Embryonic facial prominence (tissue), 1 donor: ENCODE measurements at regions not wholly inside any gene's neighbourhood (a gene's known extent, or its start where the extent isn't known, plus 50 kb on each side); places are given as distances from the start of the nearest gene placed in this dataset.
"Not testable (repeated sequence)": the region's sequence is repeated elsewhere in the genome, so short reads cannot be mapped to it uniquely, and the experiment has no call there.

Experiments
- DNase-seq: peaks from one replicate; pipeline ENCODE4 v3.0.0-alpha.2; 2016; ENCODE audit errors: extremely low spot score

GRCh38 chr5:167259806-167260205 is 1031.6 kb upstream of the WWC1 start:
- DNase-seq, result no peak

DNA sequence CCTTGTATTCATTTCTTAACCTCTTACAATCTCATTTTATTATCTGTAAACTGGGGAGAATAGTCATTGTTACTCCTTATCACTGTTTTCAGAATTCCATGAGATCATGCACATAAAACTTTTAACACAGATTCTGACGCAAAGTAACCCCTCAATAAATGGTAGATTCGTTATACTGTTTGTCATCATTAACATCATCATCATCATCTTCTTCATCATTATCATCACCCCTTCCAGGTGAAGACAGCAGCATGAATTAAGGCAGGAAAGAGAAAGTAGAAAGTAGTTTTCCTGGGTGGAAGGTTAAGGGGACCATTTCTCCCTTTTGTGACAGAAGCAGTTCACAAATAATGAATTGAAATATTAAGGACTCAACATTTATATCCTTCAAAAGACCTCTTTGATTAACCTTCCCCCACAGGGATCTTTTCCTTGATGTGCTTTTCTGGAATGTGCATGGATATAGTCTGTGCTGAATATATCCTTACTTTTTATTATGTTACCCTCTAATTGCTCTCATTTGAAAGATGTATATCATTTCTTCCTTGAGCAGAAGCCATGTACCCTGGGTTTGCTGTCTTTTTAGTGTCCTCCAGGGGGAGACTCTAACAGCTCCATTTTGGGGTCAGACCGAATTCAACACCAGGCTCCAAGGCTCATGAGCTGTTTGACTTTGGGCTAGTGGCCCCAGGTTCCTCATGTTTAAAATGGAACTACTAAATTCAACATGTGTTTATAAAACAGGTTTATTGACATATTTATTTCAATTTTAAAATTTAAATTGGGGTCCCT is 1029.9 kb upstream of the WWC1 start:
- no peak for DNase-seq

GRCh38 chr5:167263185-167263584 is 1028.3 kb upstream of the WWC1 start:
- DNase-seq, result no peak

DNA sequence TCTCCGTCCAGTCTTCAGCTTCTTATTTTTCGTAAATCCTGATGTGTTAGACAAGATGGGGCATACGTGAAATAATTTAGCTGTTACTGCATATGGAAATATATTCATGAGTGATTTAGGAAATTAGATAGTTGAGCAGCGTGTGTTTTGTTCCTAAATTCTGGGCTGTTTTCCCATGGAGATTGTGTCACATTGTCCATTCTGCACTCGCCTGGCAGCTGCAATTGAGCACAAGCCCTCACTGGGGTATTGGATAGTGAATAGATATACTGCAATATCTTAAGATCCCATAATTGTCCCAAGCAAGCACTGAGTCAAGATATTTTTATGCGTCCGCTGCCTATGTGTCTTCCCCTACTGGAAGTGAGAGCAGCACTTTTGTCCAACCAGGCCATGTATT is 1027.1 kb upstream of the WWC1 start:
- no peak for DNase-seq

GRCh38 chr5:167268337-167268736 is 1023.1 kb upstream of the WWC1 start:
- no peak for DNase-seq

DNA sequence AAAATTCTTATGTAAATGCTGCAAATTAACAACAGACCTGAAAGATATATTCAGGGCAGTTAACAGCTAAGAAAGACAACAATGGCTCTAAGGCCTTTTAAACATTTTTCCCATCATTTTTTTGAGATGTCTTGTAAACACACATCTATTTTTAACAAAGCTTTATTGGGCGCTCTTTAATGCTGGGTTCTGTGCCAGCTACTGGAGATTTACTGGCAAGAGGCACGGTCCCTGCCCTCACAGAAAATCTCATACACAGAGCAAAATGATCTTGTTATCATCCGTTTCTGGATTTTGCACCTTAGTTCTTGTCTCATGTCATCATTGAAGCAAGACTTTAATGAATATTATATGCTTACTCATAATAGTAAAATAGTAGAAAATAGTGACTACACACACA is 1022.3 kb upstream of the WWC1 start:
- DNase-seq, result no peak

DNA sequence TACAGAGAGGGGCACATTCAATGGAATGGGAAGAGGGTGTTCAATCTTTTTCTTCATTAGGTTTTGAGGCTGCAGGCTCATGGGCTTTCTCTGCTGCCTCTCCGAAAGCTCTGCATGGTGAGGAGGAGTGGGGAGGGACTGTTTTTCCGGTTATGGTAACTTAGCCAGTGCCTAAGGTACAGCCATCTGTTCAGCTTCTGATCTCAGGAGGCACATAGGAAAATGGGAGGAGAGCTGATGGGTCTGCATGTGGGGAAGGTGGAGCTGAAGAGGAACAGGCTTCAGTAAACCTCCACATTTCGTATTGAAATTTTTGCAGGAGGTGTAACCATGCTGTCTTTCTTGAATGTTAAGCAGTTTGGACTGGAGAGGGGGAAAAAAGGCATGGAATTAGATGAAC is 1020.4 kb upstream of the WWC1 start:
- DNase-seq, result no peak

DNA sequence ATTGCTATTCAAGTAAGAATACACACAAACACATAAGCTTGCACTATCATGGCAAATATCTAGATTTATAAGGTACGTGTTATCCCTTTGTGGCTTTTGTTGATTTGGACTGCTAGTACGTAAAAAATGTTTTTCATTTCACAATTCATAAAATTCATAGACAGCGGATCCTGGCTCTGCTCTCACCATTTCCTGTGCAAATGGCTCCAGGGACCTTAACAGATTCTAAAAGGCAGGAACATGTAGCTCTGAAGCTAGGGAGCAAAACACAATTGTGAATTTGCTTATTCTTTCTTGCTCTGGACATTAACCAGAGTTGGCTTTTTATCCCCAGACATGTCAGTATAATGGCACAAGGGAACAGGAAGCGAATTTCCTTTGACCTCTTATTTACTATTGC is 1019.9 kb upstream of the WWC1 start:
- no peak for DNase-seq

- DNase-seq, result no peak
Observed at GRCh38 chr5:167280111-167280510, 1011.3 kb upstream of the WWC1 start.

GRCh38 chr5:167281925-167282324 is 1009.5 kb upstream of the WWC1 start:
- DNase-seq, result no peak

GRCh38 chr5:167283691-167284090 is 1007.8 kb upstream of the WWC1 start:
- DNase-seq, result no peak

- no peak for DNase-seq
Observed at GRCh38 chr5:167284222-167284890, 1007.1 kb upstream of the WWC1 start.

- no peak for DNase-seq
Observed at GRCh38 chr5:167285591-167285990, 1005.9 kb upstream of the WWC1 start.

DNA sequence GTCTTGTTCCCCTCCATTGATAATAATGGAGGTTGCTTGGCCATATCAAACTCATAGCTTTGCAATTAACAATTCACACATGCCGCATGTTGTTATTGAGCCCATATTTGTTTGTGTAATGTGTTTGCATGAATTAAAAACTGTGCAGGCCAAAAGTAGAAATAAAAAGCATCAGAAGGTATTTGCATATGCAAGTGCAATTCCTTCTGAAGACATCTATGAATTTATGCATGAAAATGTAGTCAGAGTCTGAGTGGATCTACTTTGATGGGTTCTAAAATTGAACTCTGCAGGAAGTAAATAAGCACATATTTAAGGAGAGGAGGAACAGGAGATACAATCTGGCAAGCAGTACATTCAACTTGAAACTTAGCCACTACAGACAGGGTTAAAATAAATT is 1004.6 kb upstream of the WWC1 start:
- DNase-seq, result no peak

DNA sequence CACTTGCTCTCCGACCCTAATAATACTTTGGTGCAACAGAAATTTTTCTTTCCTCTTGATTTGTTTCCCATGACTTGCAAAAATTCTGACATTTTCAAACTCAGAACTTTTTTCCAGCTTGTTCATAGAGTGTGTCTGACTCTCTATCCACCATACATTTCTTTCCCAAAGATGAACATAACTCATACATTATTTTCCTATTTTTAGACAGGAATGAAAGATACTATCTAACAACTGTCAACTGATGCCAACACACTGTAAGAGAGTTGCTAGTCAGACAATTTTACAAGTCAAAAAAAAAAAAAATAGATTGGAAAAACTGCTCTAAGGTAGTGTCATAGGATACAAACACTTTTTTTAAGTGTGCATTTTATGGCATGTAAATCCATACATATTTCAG is 1001.0 kb upstream of the WWC1 start:
- DNase-seq, result no peak

- no peak for DNase-seq
Observed at GRCh38 chr5:167294882-167295680, 996.4 kb upstream of the WWC1 start.

GRCh38 chr5:167295681-167296005 is 995.8 kb upstream of the WWC1 start:
- no peak for DNase-seq

- no peak for DNase-seq
Observed at GRCh38 chr5:167296066-167296465, 995.4 kb upstream of the WWC1 start.

DNA sequence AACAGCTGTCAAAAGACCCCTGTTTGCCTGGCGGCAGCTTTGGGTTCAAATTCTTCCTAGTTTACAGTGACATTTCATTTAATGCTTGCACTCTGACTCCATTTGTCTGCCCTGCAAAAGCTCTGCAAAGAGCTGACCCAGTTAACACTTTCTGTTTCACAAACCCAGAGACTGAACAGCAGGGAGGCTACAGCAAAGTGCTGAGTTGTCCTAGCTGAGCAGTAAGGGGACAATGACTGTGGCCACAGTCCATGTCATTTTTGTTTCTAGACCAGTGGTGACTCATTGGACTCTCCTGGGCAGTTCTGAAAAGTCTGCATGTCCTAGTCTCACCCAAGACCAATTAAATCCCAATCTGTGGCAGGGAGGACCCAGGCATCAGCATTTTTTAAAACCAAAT is 994.8 kb upstream of the WWC1 start:
- no peak for DNase-seq

- not testable (repeated sequence) for DNase-seq
Observed at GRCh38 chr5:167299861-167300260, 991.6 kb upstream of the WWC1 start.

DNA sequence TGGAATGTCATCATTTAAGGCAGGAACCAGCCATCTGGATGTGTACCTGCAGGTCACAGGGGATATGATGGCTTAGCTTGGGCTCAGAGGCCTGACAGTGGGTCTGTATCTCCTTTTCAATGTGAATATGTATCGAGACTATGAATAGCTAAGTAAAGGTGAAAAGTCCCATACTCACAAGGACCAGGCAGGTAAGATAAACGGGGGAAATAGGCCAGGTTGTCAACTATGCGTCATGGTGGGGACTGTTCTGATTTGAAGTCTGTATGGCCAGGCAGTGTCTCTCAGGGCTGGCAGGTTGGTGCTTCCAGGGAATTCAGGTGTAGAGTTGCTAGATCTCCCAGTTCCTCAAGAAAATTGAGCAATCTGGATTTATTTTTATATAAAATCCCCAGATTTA is 987.9 kb upstream of the WWC1 start:
- no peak for DNase-seq

- DNase-seq, result no peak
Observed at GRCh38 chr5:167304834-167305469, 986.5 kb upstream of the WWC1 start.
